NCI-H748 treated with DMSO at 0.1 percent for 48 hours (cell line): ENCODE measurements at regions not wholly inside any gene's neighbourhood (a gene's known extent, or its start where the extent isn't known, plus 50 kb on each side); places are given as distances from the start of the nearest gene placed in this dataset.
"Not testable (repeated sequence)": the region's sequence is repeated elsewhere in the genome, so short reads cannot be mapped to it uniquely, and the experiment has no call there.

Source experiments
- DNase-seq: peaks from one replicate; lab custom pipeline; 2025; lab: John Stamatoyannopoulos, UW

DNA sequence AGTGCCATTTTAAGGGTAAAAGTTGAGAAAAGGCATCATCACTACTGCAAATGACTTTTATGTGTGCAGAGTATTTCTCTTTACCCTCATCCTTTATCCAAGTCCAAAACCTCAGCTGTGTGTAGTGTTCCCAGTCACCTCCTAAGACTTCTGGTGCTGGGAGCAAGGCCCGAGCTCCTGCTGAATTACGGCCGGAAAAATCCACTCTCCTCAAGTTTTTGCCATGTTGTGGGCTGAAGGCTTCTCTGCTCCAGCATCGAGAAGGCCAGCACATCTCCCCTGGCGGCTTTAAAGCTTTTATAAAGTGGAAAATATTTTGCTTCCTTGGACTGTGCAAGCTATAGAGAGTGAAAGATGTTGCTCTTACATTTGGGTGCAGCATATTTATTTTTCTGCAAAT, 153.2 kb upstream of the THBS2 start:
- DNase-seq = no peak

DNA sequence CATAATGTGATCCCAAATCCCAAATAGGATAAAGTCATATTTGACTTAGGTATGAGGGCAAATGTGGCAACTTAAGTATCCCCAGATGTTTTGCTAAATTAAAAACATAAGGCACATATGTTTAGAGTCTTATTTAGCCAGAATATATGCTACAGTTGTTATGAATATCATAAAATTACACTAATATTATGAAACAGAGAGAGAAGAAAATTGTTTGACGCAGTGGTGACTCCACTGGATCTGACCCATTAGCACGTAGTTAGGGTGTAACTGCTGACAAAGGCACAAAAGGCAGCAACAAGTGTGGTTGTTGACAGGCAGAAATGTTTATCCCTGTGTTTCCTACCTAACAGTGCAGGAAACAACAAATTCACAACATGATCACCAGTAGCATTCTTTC, 152.4 kb upstream of the THBS2 start:
- no peak for DNase-seq

- no peak for DNase-seq
Measured at GRCh38 chr6:169404828-169405227, 151.2 kb upstream of the THBS2 start.

GRCh38 chr6:169398342-169399105, 144.9 kb upstream of the THBS2 start:
- DNase-seq = no peak

DNA sequence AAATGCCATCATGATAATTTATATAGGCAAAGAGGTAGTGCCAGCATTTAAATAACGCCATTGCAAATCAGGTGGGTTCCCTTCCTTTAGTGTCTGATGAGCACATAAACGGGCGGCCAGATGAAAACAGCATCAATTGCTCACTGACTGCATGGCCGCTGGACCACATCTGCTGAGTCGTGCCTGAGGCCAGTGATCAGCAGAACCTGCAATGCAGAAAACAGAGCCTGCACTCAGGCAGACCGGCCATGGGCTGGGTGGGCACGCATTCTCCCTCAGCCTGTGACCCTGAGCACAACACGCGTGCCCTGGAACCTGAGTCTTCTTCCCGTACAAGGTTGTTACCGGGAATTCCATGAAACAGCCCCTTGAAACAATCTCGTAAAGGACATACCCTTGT, 144.0 kb upstream of the THBS2 start:
- no peak for DNase-seq

- no peak for DNase-seq
Measured at GRCh38 chr6:169396554-169397163, 143.0 kb upstream of the THBS2 start.

- DNase-seq = not testable (repeated sequence)
Measured at GRCh38 chr6:169396009-169396539, 142.4 kb upstream of the THBS2 start.

DNA sequence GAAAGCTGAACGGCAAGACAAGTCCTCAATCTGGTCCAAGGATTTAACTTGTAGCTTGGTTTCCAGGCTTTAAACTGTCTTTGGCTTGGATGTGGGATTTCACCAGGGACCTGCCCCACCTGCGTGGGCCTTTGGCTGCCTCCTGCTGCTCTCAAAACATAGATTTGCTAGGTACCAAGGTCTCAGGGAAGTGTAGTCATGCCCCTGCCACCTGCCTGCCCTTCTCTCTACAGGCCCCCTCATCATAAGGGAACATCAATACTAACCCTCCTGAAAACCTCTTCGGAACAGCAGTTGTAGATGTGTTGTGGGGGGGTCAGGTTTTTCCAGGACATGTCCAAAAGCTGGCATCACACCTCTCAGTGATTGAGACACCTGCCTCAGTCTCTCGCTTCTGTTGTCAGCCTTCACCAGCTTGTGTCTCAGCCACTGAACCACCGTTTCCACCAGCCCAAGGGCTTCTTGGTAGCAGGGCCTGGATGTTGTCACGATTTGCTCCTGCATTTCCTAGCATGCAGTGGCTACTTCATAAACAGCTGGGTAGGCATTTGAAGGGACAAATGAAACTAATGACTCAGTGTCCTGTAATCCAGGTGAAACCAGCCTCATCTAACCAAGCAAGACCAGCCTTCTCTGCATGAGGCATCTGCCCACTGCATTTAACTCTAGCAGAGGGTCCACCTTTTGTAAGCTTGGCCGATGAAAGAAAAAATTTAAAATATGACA, 141.6 kb upstream of the THBS2 start:
- DNase-seq = no peak

DNA sequence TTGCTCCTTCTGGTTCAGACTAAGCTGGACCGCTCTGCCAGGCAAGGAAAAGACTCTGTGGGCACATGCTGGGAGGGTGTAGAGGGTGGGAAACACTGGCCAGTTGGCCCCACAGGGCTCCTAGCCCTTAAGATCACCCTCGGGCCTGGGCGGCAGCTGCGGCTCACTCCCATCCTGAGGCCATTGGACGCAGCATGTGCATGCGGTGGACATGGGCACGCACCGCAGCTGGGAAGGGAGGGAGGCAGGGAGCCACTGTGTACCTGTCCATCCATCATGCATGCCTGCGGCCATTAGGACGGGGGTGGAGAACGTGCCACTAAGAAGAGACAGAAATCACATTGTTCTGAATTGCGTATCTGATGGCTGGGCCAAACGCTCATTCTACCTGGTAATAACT, 140.1 kb upstream of the THBS2 start:
- DNase-seq = no peak

DNA sequence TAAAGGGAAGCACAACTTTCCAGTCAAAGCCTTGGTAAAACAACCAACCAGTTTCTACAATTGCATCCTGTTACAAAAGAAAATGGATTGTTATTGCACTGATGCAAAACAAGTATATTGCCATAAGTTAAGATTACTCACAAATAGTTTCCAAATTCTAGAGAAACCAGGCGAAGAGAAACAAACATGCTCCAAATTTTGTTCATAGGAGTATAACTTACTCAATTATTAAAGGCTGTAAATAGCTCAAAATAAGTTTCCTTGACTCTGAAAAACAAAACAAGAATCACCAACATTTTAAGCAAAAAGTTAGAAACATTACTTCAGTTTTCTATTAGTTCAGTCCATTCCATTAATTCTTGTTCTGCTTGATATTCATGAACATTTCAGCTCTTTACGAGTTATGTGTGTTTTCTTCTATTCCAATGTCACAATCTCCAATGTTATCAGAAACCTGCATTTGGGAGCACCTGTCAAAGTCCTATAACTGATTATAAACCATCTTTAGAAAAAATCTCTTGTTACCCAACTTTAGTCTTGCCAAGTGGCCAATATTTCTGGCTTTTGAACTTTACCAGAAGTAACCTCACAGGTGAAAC, 137.9 kb upstream of the THBS2 start:
- DNase-seq = no peak

DNA sequence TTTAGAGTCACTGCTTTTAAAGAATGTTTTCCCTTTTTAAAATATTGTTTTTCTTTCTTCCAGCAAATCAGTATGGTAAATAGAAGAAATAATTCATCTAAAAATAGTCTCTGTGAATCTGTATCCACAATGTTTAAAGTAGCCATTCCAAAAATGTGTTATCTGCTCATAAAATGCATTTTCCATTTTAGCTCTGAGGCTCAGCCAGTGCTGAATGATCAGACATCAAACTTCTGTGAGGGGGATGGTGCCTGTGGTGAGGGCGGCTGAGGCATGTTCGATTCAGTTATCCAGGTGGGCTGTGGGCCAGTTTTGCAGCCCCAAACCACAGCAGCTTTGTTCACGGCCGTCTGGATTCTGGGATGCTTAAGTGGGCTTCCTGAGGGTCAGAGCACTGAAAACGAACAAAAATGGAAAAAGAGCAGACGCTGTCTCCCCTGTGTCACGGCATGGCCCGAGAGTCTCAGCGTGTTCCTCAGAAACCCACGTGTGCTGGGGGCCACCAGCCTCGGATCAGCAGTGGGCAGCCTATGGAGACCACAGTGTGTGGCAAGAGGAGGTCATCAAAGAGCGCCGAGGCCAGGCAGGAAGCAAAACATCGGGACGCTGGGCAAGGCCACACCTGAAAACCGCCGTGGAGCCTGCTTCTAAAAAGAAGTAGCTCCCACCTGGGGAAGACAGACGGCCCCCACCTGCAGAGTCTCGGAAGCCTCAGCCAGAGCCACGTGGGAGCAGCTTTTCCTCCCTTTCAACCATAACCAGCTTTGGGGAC, 134.9 kb upstream of the THBS2 start:
- DNase-seq = no peak

DNA sequence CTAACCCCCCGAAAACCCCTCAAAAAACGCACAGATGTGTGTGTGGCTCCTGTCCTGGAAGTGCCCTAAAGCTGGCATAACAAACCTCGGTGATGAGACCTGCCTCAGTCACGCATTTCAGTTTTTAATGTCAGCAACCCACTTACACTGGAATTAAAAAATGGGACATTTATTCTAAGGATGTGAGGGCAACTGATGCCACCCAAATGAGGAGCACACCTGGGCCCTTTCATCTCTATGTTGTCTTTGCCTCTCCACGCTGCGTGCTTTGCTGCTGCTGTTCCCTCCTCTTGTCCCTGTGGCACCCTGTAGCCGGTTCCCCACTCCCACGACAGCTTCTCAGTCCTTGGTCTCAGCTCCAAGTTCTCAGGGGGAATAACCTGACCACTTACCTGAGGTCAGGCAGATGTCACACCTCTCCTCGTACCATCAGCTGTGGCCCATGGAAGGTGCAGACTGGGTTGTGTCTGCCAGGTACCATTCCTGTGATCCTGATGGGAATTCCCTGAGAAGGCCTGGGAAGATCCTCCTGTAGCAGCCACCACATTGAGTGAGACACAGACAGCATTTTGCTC, 134.2 kb upstream of the THBS2 start:
- no peak for DNase-seq

GRCh38 chr6:169386411-169387057, 132.9 kb upstream of the THBS2 start:
- DNase-seq = no peak

DNA sequence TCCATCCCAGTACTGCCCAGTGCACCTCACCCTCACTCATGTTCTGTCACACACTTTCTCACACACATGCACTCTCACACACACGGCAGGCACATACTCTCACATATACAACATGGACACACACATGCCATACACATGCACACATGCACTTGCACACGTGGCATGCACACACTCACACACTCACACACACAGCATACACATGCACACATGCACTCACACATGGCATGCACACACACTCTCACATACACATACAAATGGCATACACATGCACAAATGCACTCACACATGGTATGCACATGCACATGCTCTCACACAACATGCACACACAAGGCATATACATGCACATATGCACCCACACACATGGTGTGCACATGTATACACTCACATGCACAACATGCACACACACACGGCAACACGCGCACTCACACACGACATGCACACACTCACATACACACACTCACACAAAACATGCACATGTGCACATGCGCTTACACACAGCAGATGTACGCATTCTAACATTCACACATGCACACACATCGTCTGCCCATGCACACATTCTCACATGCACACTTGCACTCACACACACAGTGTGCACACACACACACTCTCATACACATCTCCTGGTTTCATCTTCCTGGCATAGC, 131.7 kb upstream of the THBS2 start:
- no peak for DNase-seq

GRCh38 chr6:169384291-169384690, 130.6 kb upstream of the THBS2 start:
- no peak for DNase-seq

GRCh38 chr6:169383265-169383664, 129.6 kb upstream of the THBS2 start:
- no peak for DNase-seq

DNA sequence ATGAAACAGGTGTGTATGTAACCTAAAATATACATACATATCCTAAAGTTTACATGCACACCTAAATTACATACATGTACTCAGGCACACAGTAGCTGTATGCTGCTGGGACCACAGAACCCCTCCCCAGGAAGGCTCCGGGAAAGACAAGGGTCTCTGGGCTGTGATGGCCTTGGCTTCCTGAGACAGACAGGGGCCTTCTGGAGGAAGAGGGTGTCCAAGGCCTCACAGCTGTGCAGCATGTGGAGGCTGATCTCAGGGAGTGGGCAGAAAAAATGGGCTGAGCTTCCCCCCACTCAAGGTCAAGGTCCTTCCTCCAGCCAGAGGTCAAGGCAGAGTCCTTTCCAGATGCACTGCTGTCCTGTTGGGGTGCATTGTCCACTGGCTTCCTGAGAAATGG, 129.1 kb upstream of the THBS2 start:
- DNase-seq = no peak

DNA sequence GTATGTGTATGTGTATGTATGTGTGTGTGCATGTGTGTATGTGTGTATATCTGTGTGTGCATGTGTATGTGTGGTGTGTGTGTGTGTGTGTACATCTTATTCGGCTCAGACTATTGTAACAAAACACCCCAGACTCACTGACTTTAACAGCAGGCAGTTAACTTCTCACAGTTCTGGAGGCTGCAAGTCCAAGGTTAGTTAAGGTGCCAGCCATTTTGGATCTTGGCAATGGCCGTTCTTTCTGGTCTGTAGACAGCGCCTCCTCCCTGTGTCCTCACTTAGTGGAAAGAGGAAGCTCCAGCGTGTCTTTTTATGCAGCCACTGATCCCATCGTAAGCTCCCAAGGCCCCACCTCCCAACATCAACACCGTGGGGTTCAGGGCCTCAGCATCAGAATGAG, 128.3 kb upstream of the THBS2 start:
- DNase-seq = no peak

DNA sequence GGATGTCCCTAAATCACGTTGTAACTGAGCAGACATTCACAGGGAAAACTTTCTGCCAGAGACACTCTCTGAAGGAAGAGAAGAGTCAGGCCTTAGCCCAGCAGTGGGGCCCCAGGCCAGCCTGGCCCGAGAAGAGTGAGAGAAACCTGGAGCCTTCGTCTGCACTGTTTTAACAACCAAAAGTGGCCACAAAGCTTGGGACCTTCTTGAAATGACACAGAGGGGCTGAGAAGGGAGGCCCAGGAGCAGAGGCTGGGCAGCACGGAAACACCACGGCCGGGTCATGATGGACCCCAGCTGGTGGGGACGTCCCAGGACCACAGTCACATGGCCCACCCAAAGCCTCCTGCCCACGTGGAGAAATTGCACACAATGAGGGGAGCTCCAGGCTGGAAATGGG, 126.8 kb upstream of the THBS2 start:
- no peak for DNase-seq

DNA sequence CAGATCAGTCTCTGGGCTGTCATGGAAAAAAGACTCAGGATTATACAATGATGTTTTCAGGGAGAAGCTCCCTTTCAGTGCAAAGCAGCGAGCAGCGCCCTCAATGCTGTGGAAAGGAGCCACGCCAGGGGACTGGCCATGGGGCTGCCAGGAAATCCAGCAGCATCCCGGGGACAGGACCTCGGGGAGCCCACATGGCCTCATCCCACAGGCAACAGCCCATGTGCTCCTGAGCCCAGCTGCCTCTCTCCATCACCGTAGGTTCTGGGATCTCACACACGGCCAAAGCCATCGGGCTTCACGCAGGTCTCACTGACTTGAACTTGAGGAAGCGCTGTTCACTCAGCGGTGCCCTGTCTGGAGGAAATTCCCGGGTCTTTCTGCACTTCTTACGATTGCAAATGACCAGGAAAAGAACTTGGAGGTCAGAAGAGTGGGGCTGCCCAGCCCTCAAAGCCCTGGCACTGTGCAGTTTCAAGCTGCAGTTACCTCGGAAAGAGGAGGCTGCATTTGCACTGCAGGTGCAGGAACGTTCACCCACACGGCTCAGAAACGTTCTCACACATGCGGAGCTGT, 125.9 kb upstream of the THBS2 start:
- no peak for DNase-seq
